RWPE1 (cell line): ENCODE measurements at regions not wholly inside any gene's neighbourhood (a gene's known extent, or its start where the extent isn't known, plus 50 kb on each side); places are given as distances from the start of the nearest gene placed in this dataset.

Experiments
- CTCF ChIA-PET: fragments of 350-600 bp; sonication (Branson Sonifier 250); formaldehyde crosslinking; extraction: SDS; loops from one replicate; lab custom pipeline; 2021; lab: Yijun Ruan, JAX
- POLR2A ChIA-PET: fragments of 400-600 bp; formaldehyde crosslinking; extraction: SDS; loops from one replicate; lab custom pipeline; 2020; ENCODE audit warnings: antibody characterized with exemption; ENCODE audit not compliant: low non-redundant PET; lab: Yijun Ruan, JAX
- DNase-seq: peaks from one replicate; pipeline ENCODE4 v3.0.0; 2012; ENCODE audit warnings: low spot score
- H3K27ac ChIP-seq: fragments of 450-650 bp; 2 replicates; pipeline ENCODE4 v1.5.1; 2017
- TF ChIP-seq, protein P1 (sequence below): fragments of 450-650 bp; conservative IDR thresholded peaks from 2 replicates; pipeline ENCODE4 v1.5.1; 2017; ENCODE audit warnings: low read depth, mild to moderate bottlenecking

DNA sequence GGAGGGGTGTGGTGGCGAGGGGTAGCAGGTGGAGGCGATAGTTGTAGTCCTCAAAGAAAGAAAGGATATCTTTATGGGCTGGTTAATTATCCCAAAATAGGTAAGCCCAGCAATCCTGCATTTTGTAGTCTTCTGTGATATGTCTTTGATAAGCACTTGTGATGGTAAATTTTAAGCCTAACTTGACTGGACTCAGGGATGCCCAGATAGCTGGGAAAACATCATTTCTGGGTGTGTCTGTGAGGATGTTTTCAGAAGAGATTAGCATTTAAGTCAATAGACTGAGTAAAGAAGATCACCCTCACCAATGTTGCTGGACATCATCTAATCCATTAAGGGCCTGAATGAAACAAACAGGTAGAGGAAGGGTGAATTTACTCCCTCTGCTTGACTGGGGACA lies 124.8 kb upstream of the RIPOR2 start:
- no peak overlapping the region for H3K27ac ChIP-seq
- CTCF ChIA-PET, result no interaction called here
- TF ChIP-seq, protein P1, sequence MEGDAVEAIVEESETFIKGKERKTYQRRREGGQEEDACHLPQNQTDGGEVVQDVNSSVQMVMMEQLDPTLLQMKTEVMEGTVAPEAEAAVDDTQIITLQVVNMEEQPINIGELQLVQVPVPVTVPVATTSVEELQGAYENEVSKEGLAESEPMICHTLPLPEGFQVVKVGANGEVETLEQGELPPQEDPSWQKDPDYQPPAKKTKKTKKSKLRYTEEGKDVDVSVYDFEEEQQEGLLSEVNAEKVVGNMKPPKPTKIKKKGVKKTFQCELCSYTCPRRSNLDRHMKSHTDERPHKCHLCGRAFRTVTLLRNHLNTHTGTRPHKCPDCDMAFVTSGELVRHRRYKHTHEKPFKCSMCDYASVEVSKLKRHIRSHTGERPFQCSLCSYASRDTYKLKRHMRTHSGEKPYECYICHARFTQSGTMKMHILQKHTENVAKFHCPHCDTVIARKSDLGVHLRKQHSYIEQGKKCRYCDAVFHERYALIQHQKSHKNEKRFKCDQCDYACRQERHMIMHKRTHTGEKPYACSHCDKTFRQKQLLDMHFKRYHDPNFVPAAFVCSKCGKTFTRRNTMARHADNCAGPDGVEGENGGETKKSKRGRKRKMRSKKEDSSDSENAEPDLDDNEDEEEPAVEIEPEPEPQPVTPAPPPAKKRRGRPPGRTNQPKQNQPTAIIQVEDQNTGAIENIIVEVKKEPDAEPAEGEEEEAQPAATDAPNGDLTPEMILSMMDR, result no peak
- no peak for DNase-seq
- POLR2A ChIA-PET, result no interaction called here

DNA sequence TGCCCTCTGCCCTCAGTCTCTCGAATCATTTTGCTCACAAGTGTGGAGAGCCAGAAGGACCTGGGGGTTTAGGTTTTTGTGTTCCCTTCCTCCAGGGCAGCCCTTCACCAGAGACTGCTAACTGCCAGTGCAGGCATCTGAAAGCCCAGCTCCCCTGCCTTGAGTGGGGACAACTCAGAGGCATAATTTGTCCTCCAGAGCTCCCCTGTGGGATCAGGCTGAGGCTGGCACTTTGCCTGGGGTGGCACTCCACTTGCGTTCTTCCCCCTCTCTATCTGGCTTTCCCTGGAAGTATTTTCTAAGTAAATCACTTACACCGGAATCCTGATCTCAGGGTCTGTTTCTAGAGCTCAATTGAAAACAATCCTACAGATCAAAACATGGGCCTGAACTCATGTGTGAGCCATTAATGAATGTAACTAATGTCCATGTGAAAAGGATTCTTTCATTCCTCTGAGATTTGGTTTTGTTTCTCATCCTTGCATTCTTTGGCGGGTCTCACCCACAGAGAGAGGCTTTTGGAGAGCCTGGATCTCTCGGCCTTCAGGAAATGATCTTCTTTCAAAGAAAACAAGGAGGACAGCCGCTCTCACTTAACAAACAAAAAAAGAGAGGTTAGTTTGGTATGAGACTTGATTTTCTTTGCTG lies 125.7 kb upstream of the RIPOR2 start:
- no peak overlapping the region for H3K27ac ChIP-seq
- ChIA-PET POLR2A (no interaction called here), CTCF (interaction anchor here (0.6 kb wide), 1 partner anchor 112 kb away, joined by 3 read pairs; no protein-coding TSS in a partner anchor)
- TF ChIP-seq, protein P1, result no peak
- no peak for DNase-seq

DNA sequence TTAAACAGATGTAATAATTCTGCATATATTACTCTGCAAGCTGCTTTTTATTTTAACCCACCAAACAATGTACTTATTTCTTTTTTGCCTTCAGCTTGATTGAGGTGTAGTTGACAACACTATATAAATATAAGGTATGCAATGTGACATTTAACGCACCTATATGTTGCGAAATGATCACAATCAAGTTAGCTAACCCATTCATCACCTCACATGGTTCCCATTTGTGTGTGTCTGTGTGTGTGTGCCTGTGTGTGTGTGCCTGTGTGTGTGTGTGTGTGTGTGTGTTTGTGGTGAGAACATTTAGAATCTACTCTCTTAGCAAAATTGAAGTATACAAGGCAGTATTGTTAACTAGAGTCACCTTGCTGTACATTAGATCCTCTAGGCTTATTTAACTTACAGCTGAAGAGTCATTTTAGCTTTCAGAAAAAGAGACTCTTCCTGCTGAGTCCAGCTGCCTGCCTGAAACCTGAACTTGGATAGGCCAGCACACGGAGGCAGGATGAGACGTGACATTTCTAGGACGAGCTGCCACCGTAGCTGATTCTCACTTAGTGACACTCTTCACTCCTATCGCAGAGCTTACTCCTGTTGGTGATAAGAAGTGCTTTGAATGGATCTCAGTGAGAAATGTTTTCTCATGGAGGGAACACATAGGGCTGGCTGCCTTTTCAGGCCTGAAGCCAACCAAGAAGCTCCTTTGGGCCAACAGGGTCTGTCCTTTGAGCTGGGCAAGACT lies 126.5 kb upstream of the RIPOR2 start:
- POLR2A ChIA-PET, result interaction anchor here (0.6 kb wide), 1 partner anchor 288 kb away, joined by 3 read pairs; no protein-coding TSS in a partner anchor
- CTCF ChIA-PET, result interaction anchor here (0.6 kb wide), 2 partner anchors 43 to 111 kb away, joined by 3 read pairs; no protein-coding TSS in a partner anchor
- TF ChIP-seq, protein P1, result no peak
- no peak for DNase-seq
- no peak overlapping the region for H3K27ac ChIP-seq

DNA sequence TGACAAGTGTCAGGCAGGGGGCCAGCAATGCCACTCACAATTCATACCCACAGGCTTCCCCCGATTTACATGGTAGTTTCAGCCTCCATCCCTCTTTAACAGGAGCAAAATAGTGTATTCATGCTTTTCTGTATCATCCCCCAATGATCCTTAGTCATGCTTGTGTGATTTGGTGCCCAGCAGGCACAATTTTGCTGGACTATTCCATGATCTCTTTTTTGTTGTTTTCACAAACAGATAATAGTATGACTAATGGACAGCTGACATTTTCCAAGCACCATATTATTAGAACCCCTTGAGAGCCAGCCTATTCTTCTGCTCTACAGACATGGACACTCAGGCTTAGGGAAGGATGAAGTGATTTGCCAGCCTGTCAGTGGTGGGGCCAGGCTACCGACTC lies 128.2 kb upstream of the RIPOR2 start:
- ChIA-PET POLR2A (no interaction called here), CTCF (no interaction called here)
- TF ChIP-seq, protein P1, result no peak
- no peak overlapping the region for H3K27ac ChIP-seq
- no peak for DNase-seq

DNA sequence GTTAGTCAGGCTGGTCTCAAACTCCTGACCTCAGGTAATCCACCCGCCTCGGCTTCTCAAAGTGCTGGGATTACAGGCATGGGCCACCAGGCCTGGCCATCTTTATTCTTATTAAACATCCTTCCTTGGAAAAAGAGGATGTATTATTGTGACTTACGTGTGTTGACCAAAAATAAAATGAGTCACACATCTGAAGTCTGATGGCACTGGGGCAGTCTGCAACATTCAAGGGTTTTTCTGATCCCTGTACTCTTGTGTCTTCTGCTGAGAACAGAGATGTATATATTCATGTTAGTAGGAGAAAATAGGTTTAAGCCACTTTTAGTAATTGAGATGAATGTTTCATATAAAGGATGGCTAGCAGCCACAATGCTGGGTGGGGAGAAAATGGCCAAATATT lies 129.9 kb upstream of the RIPOR2 start:
- DNase-seq, result no peak
- CTCF ChIA-PET, result no interaction called here
- POLR2A ChIA-PET, result no interaction called here

DNA sequence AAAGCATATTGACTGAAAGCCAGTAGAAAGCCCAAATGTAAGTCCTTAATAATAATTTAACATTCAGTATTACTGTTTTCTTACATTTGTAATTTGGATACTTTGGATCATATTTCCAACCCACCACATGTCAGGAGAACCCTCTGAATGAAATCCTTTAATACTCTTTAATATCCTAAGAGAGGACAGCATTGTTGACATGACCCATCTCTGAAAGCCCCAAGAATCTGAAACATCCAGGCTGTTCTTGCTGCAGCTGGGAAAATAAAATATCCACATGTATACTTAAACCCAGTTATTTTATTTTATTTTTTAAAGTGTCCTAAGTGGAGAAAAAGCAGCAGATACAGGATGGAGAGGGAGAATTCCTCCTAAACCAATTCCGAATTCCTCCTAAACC lies 130.8 kb upstream of the RIPOR2 start:
- TF ChIP-seq, protein P1, result no peak
- ChIA-PET POLR2A (no interaction called here), CTCF (no interaction called here)
- no peak overlapping the region for H3K27ac ChIP-seq
- DNase-seq, result no peak

More for the DNA sequence above, 129.9 kb upstream of the RIPOR2 start:
- H3K27ac ChIP-seq, result no peak overlapping the region
- TF ChIP-seq, protein P1, result no peak
